NCI-H2227 treated with DMSO at 0.1 percent for 48 hours (cell line): ENCODE measurements at regions not wholly inside any gene's neighbourhood (a gene's known extent, or its start where the extent isn't known, plus 50 kb on each side); places are given as distances from the start of the nearest gene placed in this dataset.
A peak's percentile ranks its signal among the peaks of the same experiment; 100 is the strongest.

Source experiments
- DNase-seq: peaks from one replicate; lab custom pipeline; 2025; lab: John Stamatoyannopoulos, UW

- DNase-seq = no peak
Measured at GRCh38 chr1:8084913-8085312, 58.8 kb upstream of the ERRFI1 start.

GRCh38 chr1:8083739-8084484 is 57.8 kb upstream of the ERRFI1 start:
- DNase-seq = no peak

GRCh38 chr1:8082945-8083344 is 56.8 kb upstream of the ERRFI1 start:
- no peak for DNase-seq

GRCh38 chr1:8078176-8078671 is 52.1 kb upstream of the ERRFI1 start:
- no peak for DNase-seq

- DNase-seq = no peak
Measured at GRCh38 chr1:8077602-8078001, 51.5 kb upstream of the ERRFI1 start.

GRCh38 chr1:8077120-8077573 is 51.0 kb upstream of the ERRFI1 start:
- peak; percentile 23 for DNase-seq

- no peak for DNase-seq
Measured at GRCh38 chr1:8076176-8076575, 50.1 kb upstream of the ERRFI1 start.
